Vagina (tissue), 2 donors: ENCODE measurements at regions not wholly inside any gene's neighbourhood (a gene's known extent, or its start where the extent isn't known, plus 50 kb on each side); places are given as distances from the start of the nearest gene placed in this dataset.

Experiments used
- DNase-seq, 2 donors: peaks; one replicate each; pipeline ENCODE4 v3.0.0-alpha.2; 2017; ENCODE audit errors: extremely low spot score in 2 of 2
- H3K27ac ChIP-seq: fragments of 200-600 bp; sonication (generic); one replicate; pipeline ENCODE4 v1.5.1; 2019
- H3K27me3 ChIP-seq: fragments of 200-600 bp; sonication (generic); one replicate; pipeline ENCODE4 v1.5.1; 2019
- H3K36me3 ChIP-seq, 2 donors: fragments of 200-600 bp; sonication (generic); one replicate each; pipeline ENCODE4 v1.5.1; 2017 to 2019
- H3K4me1 ChIP-seq: fragments of 200-600 bp; sonication (generic); one replicate; pipeline ENCODE4 v1.5.1; 2019
- H3K4me3 ChIP-seq, 2 donors: fragments of 200-600 bp; sonication (generic); 1 replicate in 1 of 2; 2 replicates in 1 of 2; pipeline ENCODE4 v1.5.1; 2016 to 2019
- H3K9me3 ChIP-seq: fragments of 200-600 bp; sonication (generic); one replicate; pipeline ENCODE4 v1.5.1; 2019
- CTCF ChIP-seq, 3 experiments: fragments of 450-650 bp in 2 of 3; fragments of 200-600 bp in 1 of 3; sonication (generic) in 1 of 3; IDR thresholded peaks; one replicate each; pipeline ENCODE4 v1.5.1; 2017 to 2019; ENCODE audit warnings: antibody characterized with exemption in 3 of 3, mild to moderate bottlenecking in 2 of 3, moderate library complexity in 2 of 3
- POLR2A ChIP-seq, 2 donors: fragments of 450-650 bp; IDR thresholded peaks; one replicate each; pipeline ENCODE4 v1.6.1; 2017; ENCODE audit warnings: antibody characterized with exemption in 2 of 2, mild to moderate bottlenecking in 2 of 2, moderate library complexity in 2 of 2
- POLR2AphosphoS5 ChIP-seq, 2 donors: sonication (generic); formaldehyde crosslinking; IDR thresholded peaks; one replicate each; pipeline ENCODE4 v1.9.0; 2017; ENCODE audit warnings: antibody characterized with exemption in 2 of 2, mild to moderate bottlenecking in 2 of 2, low read depth in 1 of 2; ENCODE audit not compliant: insufficient read depth in 1 of 2
- intact Hi-C: fragments of 100-400 bp; cut with DNase I; formaldehyde crosslinking; loops from one replicate; pipeline ENCODE4 v1.15.1; 2023

- DNase-seq: no peak
- peaks cover 0 to 35% of the 10 kb centered on the region in 2 donors for H3K36me3 ChIP-seq
- H3K4me1 ChIP-seq: no peaks in the 10 kb centered on the region
- no peak overlapping the region for H3K27ac ChIP-seq
- no peaks in the 10 kb centered on the region for H3K9me3 ChIP-seq
- no peak overlapping the region for H3K4me3 ChIP-seq
- intact Hi-C loops: no loop called here
- no peaks in the 10 kb centered on the region for H3K27me3 ChIP-seq
- TF ChIP-seq POLR2A (IDR thresholded peaks at IDR 0.05) (no peak), POLR2AphosphoS5 (IDR thresholded peaks at IDR 0.05; ENCODE audit: insufficient read depth in 1 of 2, low read depth in 1 of 2) (no peak), CTCF (IDR thresholded peaks at IDR 0.05) (peak in 1 of 3 experiments; percentile 18)
Measured at GRCh38 chr14:95431199-95432143, 85.0 kb downstream of the SYNE3 start.

- Histone ChIP-seq H3K4me1 (no peaks in the 10 kb centered on the region), H3K4me3 (no peak overlapping the region), H3K9me3 (no peaks in the 10 kb centered on the region), H3K27me3 (no peaks in the 10 kb centered on the region), H3K36me3 (peaks cover 0 to 20% of the 10 kb centered on the region in 2 donors), H3K27ac (no peak overlapping the region)
- TF ChIP-seq POLR2A (IDR thresholded peaks at IDR 0.05) (no peak), CTCF (IDR thresholded peaks at IDR 0.05) (no peak), POLR2AphosphoS5 (IDR thresholded peaks at IDR 0.05; ENCODE audit: insufficient read depth in 1 of 2, low read depth in 1 of 2) (no peak)
- intact Hi-C loops: no loop called here
- no peak for DNase-seq
Measured at GRCh38 chr14:95428557-95428956, 87.9 kb downstream of the SYNE3 start.

DNA sequence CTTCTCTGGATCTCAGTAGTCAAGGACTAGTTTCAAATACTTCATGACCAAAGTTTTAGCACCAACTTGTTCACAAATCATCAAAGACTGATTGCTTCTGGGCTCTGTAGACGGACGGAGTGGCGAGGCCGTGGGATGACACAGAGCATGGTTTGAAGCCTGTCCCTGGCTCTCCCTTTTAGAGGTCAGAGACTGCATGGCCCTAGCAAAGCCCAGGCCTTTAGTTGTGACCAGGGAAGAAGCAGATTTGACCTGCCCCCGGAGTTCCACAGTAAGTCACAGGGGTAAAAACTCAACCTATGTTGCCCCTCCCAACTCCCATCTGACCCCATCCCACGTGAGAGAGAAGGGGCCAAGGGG lies 90.4 kb downstream of the SYNE3 start:
- peaks cover 0 to 11% of the 10 kb centered on the region in 2 donors for H3K36me3 ChIP-seq
- intact Hi-C loops: no loop called here
- no peak overlapping the region for H3K27ac ChIP-seq
- H3K9me3 ChIP-seq: no peaks in the 10 kb centered on the region
- H3K4me3 ChIP-seq: no peak overlapping the region
- H3K4me1 ChIP-seq: no peaks in the 10 kb centered on the region
- no peak for DNase-seq
- H3K27me3 ChIP-seq: no peaks in the 10 kb centered on the region
- no peak for TF ChIP-seq CTCF (IDR thresholded peaks at IDR 0.05)
- no peak for TF ChIP-seq POLR2A (IDR thresholded peaks at IDR 0.05)
- TF ChIP-seq POLR2AphosphoS5 (IDR thresholded peaks at IDR 0.05; ENCODE audit: insufficient read depth in 1 of 2, low read depth in 1 of 2): no peak

GRCh38 chr14:95425369-95426115 lies 90.9 kb downstream of the SYNE3 start:
- no peaks in the 10 kb centered on the region for H3K4me1 ChIP-seq
- no peak for TF ChIP-seq POLR2A (IDR thresholded peaks at IDR 0.05)
- no peak for TF ChIP-seq CTCF (IDR thresholded peaks at IDR 0.05)
- no peak for TF ChIP-seq POLR2AphosphoS5 (IDR thresholded peaks at IDR 0.05; ENCODE audit: insufficient read depth in 1 of 2, low read depth in 1 of 2)
- H3K27ac ChIP-seq: no peak overlapping the region
- no peaks in the 10 kb centered on the region for H3K9me3 ChIP-seq
- intact Hi-C loops: no loop called here
- no peak overlapping the region for H3K4me3 ChIP-seq
- peaks cover 0 to 11% of the 10 kb centered on the region in 2 donors for H3K36me3 ChIP-seq
- no peak for DNase-seq
- H3K27me3 ChIP-seq: no peaks in the 10 kb centered on the region
